Lower leg skin (tissue), 3 donors: ENCODE measurements at regions not wholly inside any gene's neighbourhood (a gene's known extent, or its start where the extent isn't known, plus 50 kb on each side); places are given as distances from the start of the nearest gene placed in this dataset.

Experiments
- CTCF ChIP-seq, 3 donors: fragments of 450-650 bp; IDR thresholded peaks; one replicate each; pipeline ENCODE4 v1.5.1; 2016; ENCODE audit warnings: antibody characterized with exemption in 3 of 3, mild to moderate bottlenecking in 3 of 3, moderate library complexity in 2 of 3
- POLR2A ChIP-seq, 2 donors: fragments of 450-650 bp; IDR thresholded peaks; one replicate each; pipeline ENCODE4 v1.6.1; 2016 to 2017; ENCODE audit warnings: antibody characterized with exemption in 2 of 2, mild to moderate bottlenecking in 1 of 2, moderate library complexity in 1 of 2

GRCh38 chr2:8197825-8198224 is 484.0 kb upstream of the ID2 start:
- no peak for TF ChIP-seq CTCF (IDR thresholded peaks at IDR 0.05)
- TF ChIP-seq POLR2A (IDR thresholded peaks at IDR 0.05) = no peak
